B cell (primary cell): ENCODE measurements at regions not wholly inside any gene's neighbourhood (a gene's known extent, or its start where the extent isn't known, plus 50 kb on each side); places are given as distances from the start of the nearest gene placed in this dataset.

Experiments used
- CTCF ChIP-seq: fragments of 200-600 bp; IDR thresholded peaks from one replicate; pipeline ENCODE4 v1.8.0; 2022; ENCODE audit warnings: antibody characterized with exemption, mild to moderate bottlenecking
- EZH2 ChIP-seq: IDR thresholded peaks from 2 replicates; pipeline ENCODE4 v1.6.1; 2012; ENCODE audit warnings: borderline replicate concordance, low read depth, mild to moderate bottlenecking, moderate library complexity, low read length; ENCODE audit not compliant: insufficient read depth, poor library complexity, severe bottlenecking

- TF ChIP-seq CTCF (no peak), EZH2 (no peak)
Observed at GRCh38 chr2:8193146-8193545, 488.7 kb upstream of the ID2 start.
